Lower lobe of right lung (tissue), 2 donors: ENCODE measurements at regions not wholly inside any gene's neighbourhood (a gene's known extent, or its start where the extent isn't known, plus 50 kb on each side); places are given as distances from the start of the nearest gene placed in this dataset.

Experiments
- ATAC-seq, 2 donors: fragments of 200-7000 bp; cut with Tn5 transposase; one replicate each; pipeline ENCODE4 v1.9.1; 2020 to 2022; ENCODE audit warnings: mild to moderate bottlenecking in 2 of 2, moderate library complexity in 2 of 2
- DNase-seq: peaks from one replicate; pipeline ENCODE4 v3.0.0-alpha.2; 2020
- H3K27ac ChIP-seq: fragments of 200-600 bp; one replicate; pipeline ENCODE4 v1.8.0; 2022
- H3K27me3 ChIP-seq: fragments of 200-600 bp; one replicate; pipeline ENCODE4 v1.8.0; 2022; ENCODE audit warnings: low read depth
- H3K36me3 ChIP-seq: fragments of 200-600 bp; one replicate; pipeline ENCODE4 v1.8.0; 2022; ENCODE audit warnings: mild to moderate bottlenecking
- H3K4me1 ChIP-seq: fragments of 200-600 bp; one replicate; pipeline ENCODE4 v1.8.0; 2022
- H3K4me3 ChIP-seq: fragments of 200-600 bp; one replicate; pipeline ENCODE4 v1.8.0; 2022; ENCODE audit warnings: mild to moderate bottlenecking
- H3K9me3 ChIP-seq: fragments of 200-600 bp; one replicate; pipeline ENCODE4 v1.8.0; 2022
- intact Hi-C: fragments of 100-400 bp; cut with DNase I; formaldehyde crosslinking; loops from one replicate; pipeline ENCODE4 v1.11.0; 2022
- TF ChIP-seq, protein P1 (sequence below): fragments of 200-600 bp; IDR thresholded peaks from one replicate; pipeline ENCODE4 v1.8.0; 2022; ENCODE audit warnings: antibody characterized with exemption, mild to moderate bottlenecking
- donor health status: DM: no; HTN: yes; CAD: no; lungs with severe emphysema.

DNA sequence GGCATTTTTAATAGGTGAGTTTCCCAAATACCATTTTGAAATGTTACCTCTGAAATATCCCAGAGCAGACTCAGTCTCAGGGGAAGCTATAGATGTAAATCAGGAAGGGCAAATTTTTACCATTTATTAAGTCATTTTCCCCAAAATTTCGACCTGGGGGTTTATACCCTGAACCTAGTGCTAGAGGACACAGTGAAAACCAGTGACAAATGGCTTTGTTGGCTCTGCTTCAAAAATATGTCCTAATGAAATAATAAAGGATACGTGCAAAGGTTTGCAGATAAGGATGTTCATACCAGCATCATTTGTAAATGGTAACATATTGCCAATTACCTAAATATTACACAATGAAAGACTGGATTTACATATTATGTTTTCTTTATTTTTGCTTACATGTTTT, 546.7 kb upstream of the ADAMTS9 start:
- H3K4me3 ChIP-seq, result no peak overlapping the region
- no peaks in the 10 kb centered on the region for H3K4me1 ChIP-seq
- TF ChIP-seq, protein P1, sequence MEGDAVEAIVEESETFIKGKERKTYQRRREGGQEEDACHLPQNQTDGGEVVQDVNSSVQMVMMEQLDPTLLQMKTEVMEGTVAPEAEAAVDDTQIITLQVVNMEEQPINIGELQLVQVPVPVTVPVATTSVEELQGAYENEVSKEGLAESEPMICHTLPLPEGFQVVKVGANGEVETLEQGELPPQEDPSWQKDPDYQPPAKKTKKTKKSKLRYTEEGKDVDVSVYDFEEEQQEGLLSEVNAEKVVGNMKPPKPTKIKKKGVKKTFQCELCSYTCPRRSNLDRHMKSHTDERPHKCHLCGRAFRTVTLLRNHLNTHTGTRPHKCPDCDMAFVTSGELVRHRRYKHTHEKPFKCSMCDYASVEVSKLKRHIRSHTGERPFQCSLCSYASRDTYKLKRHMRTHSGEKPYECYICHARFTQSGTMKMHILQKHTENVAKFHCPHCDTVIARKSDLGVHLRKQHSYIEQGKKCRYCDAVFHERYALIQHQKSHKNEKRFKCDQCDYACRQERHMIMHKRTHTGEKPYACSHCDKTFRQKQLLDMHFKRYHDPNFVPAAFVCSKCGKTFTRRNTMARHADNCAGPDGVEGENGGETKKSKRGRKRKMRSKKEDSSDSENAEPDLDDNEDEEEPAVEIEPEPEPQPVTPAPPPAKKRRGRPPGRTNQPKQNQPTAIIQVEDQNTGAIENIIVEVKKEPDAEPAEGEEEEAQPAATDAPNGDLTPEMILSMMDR, result no peak
- DNase-seq, result no peak
- no peaks in the 10 kb centered on the region for H3K27me3 ChIP-seq
- H3K36me3 ChIP-seq, result no peaks in the 10 kb centered on the region
- no peaks in the 10 kb centered on the region for H3K9me3 ChIP-seq
- intact Hi-C loops, result no loop called here
- no peak overlapping the region for H3K27ac ChIP-seq
- no peak for ATAC-seq

DNA sequence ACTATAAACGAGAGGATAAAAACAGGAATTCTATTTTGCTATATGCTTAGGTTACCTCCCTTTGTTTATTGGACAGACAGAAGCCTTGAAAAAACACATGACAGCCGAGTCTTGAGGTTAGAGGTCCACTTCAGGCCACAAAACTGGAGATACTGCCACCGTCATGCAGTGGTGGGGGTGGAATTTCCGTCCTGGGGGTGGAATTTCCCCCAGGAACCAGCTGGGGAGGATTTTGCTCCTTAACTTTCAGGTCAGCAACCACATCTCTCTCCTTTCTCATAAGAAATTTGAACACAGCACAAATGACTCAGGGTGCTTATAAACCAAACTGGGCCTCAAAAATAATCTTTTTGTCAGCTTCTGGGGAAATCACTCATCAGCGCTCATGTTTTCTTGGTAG, 545.8 kb upstream of the ADAMTS9 start:
- no peak for DNase-seq
- no peak for ATAC-seq

DNA sequence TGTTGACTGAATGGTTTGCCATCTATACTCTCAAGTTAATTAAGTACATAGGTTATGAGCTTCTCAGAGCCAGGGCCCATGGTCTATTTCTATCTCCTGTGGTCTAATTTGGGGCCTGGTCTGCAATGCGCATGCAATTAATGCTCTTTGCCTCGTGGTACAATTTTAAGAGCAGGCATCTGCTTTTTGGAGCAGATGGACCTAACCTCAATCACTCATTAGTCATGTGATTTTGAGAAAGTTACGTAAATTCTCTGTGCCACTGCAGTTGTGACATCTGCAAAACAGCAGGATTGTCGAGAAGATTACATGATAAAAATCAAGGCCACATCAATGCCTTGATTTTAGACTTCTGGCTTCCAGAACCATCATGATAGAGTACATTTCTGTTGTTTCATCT, 543.7 kb upstream of the ADAMTS9 start:
- ATAC-seq (no peak), DNase-seq (no peak)
- no peaks in the 10 kb centered on the region for H3K36me3 ChIP-seq
- H3K4me1 ChIP-seq, result no peaks in the 10 kb centered on the region
- H3K9me3 ChIP-seq, result no peaks in the 10 kb centered on the region
- H3K4me3 ChIP-seq, result no peak overlapping the region
- intact Hi-C loops, result no loop called here
- TF ChIP-seq, protein P1, result no peak
- H3K27me3 ChIP-seq, result no peaks in the 10 kb centered on the region
- no peak overlapping the region for H3K27ac ChIP-seq

More for the DNA sequence above, 545.8 kb upstream of the ADAMTS9 start:
- H3K4me3 ChIP-seq, result no peak overlapping the region
- no peaks in the 10 kb centered on the region for H3K9me3 ChIP-seq
- intact Hi-C loops, result no loop called here
- H3K27me3 ChIP-seq, result no peaks in the 10 kb centered on the region
- TF ChIP-seq, protein P1, result no peak
- H3K4me1 ChIP-seq, result no peaks in the 10 kb centered on the region
- H3K27ac ChIP-seq, result no peak overlapping the region
- H3K36me3 ChIP-seq, result no peaks in the 10 kb centered on the region

DNA sequence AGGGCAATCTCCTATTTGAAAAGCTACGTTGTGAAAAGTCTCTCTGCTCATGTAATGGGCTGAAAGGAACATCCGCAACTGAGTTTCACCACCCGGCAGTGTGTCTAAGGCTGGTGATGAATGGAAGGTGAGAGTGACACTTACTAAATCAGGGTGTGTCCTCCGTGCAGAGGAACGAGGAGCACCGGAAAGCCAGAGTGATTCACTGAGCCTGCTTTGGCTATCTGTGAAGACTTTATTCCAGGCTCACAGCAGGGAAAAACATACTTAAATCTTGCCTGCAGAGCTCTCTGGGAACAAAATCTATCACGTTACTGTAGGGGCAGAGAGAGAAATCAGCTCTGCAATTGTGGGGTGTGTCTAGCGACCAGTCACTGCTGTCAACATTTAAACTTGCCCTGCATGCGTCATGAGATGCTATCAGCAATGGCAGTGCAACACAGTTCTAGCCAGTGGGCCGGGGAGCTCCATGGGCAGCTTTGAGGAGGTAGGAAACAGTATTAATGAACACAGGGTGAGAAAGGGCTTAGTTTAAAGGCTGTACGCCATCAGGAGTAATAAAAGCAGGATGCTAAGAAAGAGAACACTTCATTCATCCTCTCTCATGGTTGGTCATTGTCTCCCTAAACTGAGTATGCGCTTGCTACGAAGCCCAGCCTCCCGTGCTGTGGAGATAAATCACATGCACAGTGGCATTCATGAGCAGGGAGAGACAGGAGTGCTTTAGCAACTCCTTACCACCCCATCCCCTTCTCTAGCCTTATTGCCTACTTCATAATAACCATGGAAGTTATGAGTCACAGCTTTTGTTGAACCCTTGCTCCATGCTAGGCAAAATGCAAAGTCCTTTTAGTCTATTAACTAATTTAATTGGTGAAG, 542.7 kb upstream of the ADAMTS9 start:
- Histone ChIP-seq H3K36me3 (no peaks in the 10 kb centered on the region), H3K4me3 (no peak overlapping the region), H3K4me1 (no peaks in the 10 kb centered on the region), H3K9me3 (no peaks in the 10 kb centered on the region), H3K27me3 (no peaks in the 10 kb centered on the region), H3K27ac (no peak overlapping the region)
- no peak for ATAC-seq
- DNase-seq, result no peak
- TF ChIP-seq, protein P1, result no peak
- intact Hi-C loops, result no loop called here

DNA sequence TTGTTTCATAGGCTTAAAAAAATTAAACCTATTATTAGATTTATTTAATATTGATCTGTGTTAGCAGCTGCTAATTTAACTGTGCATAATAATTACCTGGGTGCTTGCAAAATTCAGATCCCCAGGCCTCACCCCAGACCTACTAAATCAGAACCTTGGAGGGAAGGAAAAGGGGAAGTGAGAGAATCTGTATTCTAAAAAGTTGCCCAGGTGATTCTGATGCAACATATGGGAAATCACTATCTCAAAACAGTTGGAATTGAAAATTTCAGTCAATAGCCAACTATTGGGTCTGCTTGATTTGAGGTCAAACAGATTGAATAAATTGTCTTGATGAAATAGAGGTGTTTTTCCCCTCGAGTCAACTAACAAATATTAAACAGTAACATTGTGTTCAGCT, 538.5 kb upstream of the ADAMTS9 start:
- intact Hi-C loops, result no loop called here
- Histone ChIP-seq H3K36me3 (no peaks in the 10 kb centered on the region), H3K9me3 (no peaks in the 10 kb centered on the region), H3K4me3 (no peak overlapping the region), H3K27me3 (no peaks in the 10 kb centered on the region), H3K27ac (no peak overlapping the region), H3K4me1 (no peaks in the 10 kb centered on the region)
- DNase-seq, result no peak
- TF ChIP-seq, protein P1, result no peak
- ATAC-seq, result no peak
